Body of pancreas (tissue), 4 donors: ENCODE measurements at regions not wholly inside any gene's neighbourhood (a gene's known extent, or its start where the extent isn't known, plus 50 kb on each side); places are given as distances from the start of the nearest gene placed in this dataset.

ENCODE experiments used
- ATAC-seq: fragments of 150-250 bp; one replicate; pipeline ENCODE4 v1.9.1; 2016
- DNase-seq, 4 donors: peaks; one replicate each; pipeline ENCODE4 v3.0.0-alpha.2; 2019
- H3K27ac ChIP-seq, 4 donors: fragments of 200-600 bp; sonication (generic); 1 replicate in 3 of 4; 2 replicates in 1 of 4; pipeline versions ENCODE4 v1.5.1 to v1.6.1; 2016 to 2019; ENCODE audit warnings: mild to moderate bottlenecking in 1 of 4, mixed read lengths in 1 of 4, moderate library complexity in 1 of 4
- H3K27me3 ChIP-seq, 2 donors: fragments of 200-600 bp; sonication (generic); one replicate each; pipeline ENCODE4 v1.6.0; 2016; ENCODE audit warnings: mild to moderate bottlenecking in 1 of 2
- H3K36me3 ChIP-seq, 2 donors: fragments of 200-600 bp; sonication (generic); replicated peaks in 1 of 2; 2 replicates each; pipeline ENCODE4 v1.5.1; 2016; ENCODE audit warnings: low read depth in 2 of 2; ENCODE audit not compliant: insufficient read depth in 1 of 2
- H3K4me1 ChIP-seq: fragments of 200-600 bp; sonication (generic); one replicate; pipeline ENCODE4 v1.6.0; 2016
- H3K4me3 ChIP-seq, 2 donors: fragments of 200-600 bp; sonication (generic); 1 replicate in 1 of 2; 2 replicates in 1 of 2; pipeline ENCODE4 v1.5.1; 2016 to 2019
- H3K9me3 ChIP-seq, 3 donors: fragments of 200-600 bp; sonication (generic); 1 replicate in 2 of 3; 2 replicates in 1 of 3; pipeline ENCODE4 v1.5.1; 2016
- POLR2A ChIP-seq, 3 donors: fragments of 450-650 bp; IDR thresholded peaks; one replicate each; pipeline ENCODE4 v1.6.1; 2016; ENCODE audit warnings: antibody characterized with exemption in 3 of 3, mild to moderate bottlenecking in 2 of 3
- WGBS, 2 donors: methylation state at CpG; one replicate each; pipeline ENCODE4 v1.1.5; 2017; 5-methylcytosine and 5-hydroxymethylcytosine counted together
- intact Hi-C: fragments of 100-400 bp; cut with DNase I; formaldehyde crosslinking; loops from one replicate; pipeline ENCODE4 v1.15.1; 2023
- TF ChIP-seq, protein P1 (sequence below), 7 experiments: fragments of 450-650 bp in 4 of 7; fragments of 200-600 bp in 3 of 7; sonication (generic) in 3 of 7; IDR thresholded peaks; one replicate each; pipeline ENCODE4 v1.5.1; 2016 to 2019; ENCODE audit warnings: antibody characterized with exemption in 7 of 7

DNA sequence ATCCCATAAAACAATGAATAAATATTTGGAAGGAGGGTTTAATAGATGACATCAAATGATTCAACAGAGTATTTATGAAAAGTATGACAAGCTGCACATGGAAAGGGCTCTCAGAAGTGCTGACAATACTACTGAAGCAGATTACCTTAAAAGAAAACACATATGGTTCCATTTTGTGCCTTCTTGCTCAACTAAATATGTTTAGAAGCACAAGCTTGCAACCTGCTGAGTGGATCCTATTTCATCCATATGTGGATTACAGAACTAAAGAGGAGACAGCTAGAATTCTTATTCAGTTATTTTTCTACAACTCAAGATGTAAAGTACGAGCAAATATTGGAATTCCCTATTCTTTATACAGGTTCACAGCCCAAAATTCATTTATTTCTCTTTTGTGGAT, 340.6 kb downstream of the TFEC start:
- Histone ChIP-seq H3K9me3 (no peaks in the 10 kb centered on the region), H3K27ac (no peak overlapping the region), H3K4me1 (no peaks in the 10 kb centered on the region), H3K27me3 (no peaks in the 10 kb centered on the region), H3K36me3 (no peaks in the 10 kb centered on the region), H3K4me3 (no peak overlapping the region)
- no peak for DNase-seq
- intact Hi-C loops: no loop called here
- WGBS, 2 donors: 85 to 92% methylated on average over 1 of the region's 1 CpG
- no peak for ATAC-seq
- TF ChIP-seq, protein P1, sequence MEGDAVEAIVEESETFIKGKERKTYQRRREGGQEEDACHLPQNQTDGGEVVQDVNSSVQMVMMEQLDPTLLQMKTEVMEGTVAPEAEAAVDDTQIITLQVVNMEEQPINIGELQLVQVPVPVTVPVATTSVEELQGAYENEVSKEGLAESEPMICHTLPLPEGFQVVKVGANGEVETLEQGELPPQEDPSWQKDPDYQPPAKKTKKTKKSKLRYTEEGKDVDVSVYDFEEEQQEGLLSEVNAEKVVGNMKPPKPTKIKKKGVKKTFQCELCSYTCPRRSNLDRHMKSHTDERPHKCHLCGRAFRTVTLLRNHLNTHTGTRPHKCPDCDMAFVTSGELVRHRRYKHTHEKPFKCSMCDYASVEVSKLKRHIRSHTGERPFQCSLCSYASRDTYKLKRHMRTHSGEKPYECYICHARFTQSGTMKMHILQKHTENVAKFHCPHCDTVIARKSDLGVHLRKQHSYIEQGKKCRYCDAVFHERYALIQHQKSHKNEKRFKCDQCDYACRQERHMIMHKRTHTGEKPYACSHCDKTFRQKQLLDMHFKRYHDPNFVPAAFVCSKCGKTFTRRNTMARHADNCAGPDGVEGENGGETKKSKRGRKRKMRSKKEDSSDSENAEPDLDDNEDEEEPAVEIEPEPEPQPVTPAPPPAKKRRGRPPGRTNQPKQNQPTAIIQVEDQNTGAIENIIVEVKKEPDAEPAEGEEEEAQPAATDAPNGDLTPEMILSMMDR (IDR thresholded peaks at IDR 0.05): no peak
- TF ChIP-seq POLR2A (IDR thresholded peaks at IDR 0.05): no peak

DNA sequence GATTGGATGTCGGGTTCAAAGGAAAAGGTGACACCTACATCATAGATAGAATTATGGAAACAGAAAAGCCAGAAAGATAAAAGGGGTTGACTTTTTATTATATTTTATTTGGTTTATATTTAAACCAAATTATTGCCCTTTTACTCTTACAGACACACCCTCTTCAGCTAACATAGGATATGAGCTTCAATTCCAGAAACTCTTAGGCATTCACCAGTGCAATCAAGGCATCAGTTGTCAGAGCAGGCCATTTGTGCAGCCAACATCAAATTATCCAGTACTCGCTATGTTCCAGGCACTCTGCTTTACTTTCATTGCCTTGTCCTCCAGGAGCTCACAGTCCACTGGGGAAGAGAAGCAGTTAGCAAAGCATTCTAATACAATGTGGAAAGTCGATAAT, 347.5 kb downstream of the TFEC start:
- Histone ChIP-seq H3K36me3 (no peaks in the 10 kb centered on the region), H3K4me1 (peaks cover 11% of the 10 kb centered on the region), H3K9me3 (no peaks in the 10 kb centered on the region), H3K27ac (no peak overlapping the region), H3K27me3 (no peaks in the 10 kb centered on the region), H3K4me3 (no peak overlapping the region)
- no peak for DNase-seq
- 85 to 95% methylated on average over 3 of the region's 3 CpGs for WGBS, 2 donors
- no peak for TF ChIP-seq POLR2A (IDR thresholded peaks at IDR 0.05)
- TF ChIP-seq, protein P1 (IDR thresholded peaks at IDR 0.05): no peak
- ATAC-seq: no peak
- intact Hi-C loops: no loop called here

DNA sequence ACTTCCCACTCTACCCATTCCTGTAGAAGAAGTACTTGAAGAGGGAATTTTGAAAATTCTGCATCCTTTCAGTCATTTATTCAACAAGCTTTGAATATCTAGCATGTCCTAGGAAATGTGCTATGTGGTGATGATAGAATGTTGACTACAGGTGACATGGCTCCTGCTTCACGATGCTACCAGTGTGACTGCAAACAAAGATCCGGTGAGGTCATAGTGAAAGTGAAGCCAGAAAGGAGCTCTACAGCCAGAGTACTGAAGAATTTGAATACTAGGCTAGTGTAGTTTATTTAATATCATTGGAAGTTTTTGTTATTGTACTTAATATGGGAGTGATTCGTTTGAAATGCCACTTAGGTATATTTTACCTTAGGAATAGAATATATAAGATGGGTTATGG, 348.1 kb downstream of the TFEC start:
- Histone ChIP-seq H3K27me3 (no peaks in the 10 kb centered on the region), H3K36me3 (no peaks in the 10 kb centered on the region), H3K9me3 (no peaks in the 10 kb centered on the region), H3K4me3 (no peak overlapping the region), H3K4me1 (peaks cover 12% of the 10 kb centered on the region), H3K27ac (no peak overlapping the region)
- WGBS, 2 donors: 41 to 54% methylated on average over 3 of the region's 3 CpGs
- DNase-seq (no peak), ATAC-seq (no peak)
- TF ChIP-seq, protein P1 (IDR thresholded peaks at IDR 0.05): no peak
- TF ChIP-seq POLR2A (IDR thresholded peaks at IDR 0.05): no peak
- intact Hi-C loops: no loop called here

DNA sequence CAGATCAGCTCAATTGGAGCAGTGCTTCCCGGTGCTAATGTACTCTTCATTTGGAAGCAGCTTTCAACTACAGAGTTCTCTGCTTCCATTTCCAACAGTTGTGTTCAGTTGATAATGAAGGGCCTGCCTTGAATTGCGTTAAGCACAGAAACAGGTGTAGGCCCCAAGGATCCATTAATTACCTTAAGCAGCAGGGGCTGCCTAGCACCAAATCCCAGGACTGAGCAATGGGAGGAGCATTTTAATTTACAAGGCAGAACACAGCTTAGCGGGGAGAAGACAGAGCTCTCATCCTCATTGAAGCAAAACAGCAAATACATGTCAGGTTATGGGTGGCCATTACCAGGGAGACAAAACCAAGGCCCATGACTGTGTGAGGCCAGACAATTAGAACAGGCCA, 349.6 kb downstream of the TFEC start:
- H3K36me3 ChIP-seq: no peaks in the 10 kb centered on the region
- no peaks in the 10 kb centered on the region for H3K9me3 ChIP-seq
- no peak overlapping the region for H3K4me3 ChIP-seq
- WGBS, 2 donors: 90 to 98% methylated on average over 3 of the region's 3 CpGs
- H3K27ac ChIP-seq: no peak overlapping the region
- no peaks in the 10 kb centered on the region for H3K27me3 ChIP-seq
- ATAC-seq (no peak), DNase-seq (no peak)
- intact Hi-C loops: no loop called here
- H3K4me1 ChIP-seq: peaks cover 12% of the 10 kb centered on the region
- no peak for TF ChIP-seq POLR2A (IDR thresholded peaks at IDR 0.05)
- TF ChIP-seq, protein P1 (IDR thresholded peaks at IDR 0.05): no peak

DNA sequence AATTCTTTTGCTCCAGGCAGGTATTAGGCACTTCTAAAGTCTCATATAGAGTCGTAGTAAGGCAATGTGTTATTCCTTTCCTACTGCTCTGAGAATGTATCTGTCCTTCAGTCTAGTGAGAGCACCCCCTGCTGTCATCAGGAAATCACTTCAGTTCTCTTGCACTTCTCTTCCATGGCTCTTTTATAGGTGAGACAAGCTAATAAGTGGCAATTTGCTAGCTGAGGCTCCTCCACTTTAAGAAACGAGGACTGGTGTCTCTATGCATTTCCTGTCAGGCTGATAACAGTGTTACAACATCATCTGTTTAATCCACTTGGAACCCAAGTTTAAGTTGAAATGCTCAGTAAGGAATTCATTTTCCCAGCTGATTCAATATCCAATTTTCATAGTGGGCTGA, 350.6 kb downstream of the TFEC start:
- H3K4me1 ChIP-seq: peaks cover 12% of the 10 kb centered on the region
- H3K4me3 ChIP-seq: no peak overlapping the region
- H3K27ac ChIP-seq: no peak overlapping the region
- whole genome bisulfite sequencing, 2 donors: 21 to 29% methylated on average over 2 of the region's 2 CpGs
- no peaks in the 10 kb centered on the region for H3K27me3 ChIP-seq
- H3K9me3 ChIP-seq: no peaks in the 10 kb centered on the region
- DNase-seq (peak; percentile 28 to 54 (median 44)), ATAC-seq (peak; percentile 47)
- intact Hi-C loops: no loop called here
- H3K36me3 ChIP-seq: no peaks in the 10 kb centered on the region
- no peak for TF ChIP-seq POLR2A (IDR thresholded peaks at IDR 0.05)
- TF ChIP-seq, protein P1 (IDR thresholded peaks at IDR 0.05): peak; percentile 20 to 62 (median 42)
